ENCODE measurements at regions not wholly inside any gene's neighbourhood (a gene's known extent, or its start where the extent isn't known, plus 50 kb on each side); places are given as distances from the start of the nearest gene placed in this dataset.

DNA sequence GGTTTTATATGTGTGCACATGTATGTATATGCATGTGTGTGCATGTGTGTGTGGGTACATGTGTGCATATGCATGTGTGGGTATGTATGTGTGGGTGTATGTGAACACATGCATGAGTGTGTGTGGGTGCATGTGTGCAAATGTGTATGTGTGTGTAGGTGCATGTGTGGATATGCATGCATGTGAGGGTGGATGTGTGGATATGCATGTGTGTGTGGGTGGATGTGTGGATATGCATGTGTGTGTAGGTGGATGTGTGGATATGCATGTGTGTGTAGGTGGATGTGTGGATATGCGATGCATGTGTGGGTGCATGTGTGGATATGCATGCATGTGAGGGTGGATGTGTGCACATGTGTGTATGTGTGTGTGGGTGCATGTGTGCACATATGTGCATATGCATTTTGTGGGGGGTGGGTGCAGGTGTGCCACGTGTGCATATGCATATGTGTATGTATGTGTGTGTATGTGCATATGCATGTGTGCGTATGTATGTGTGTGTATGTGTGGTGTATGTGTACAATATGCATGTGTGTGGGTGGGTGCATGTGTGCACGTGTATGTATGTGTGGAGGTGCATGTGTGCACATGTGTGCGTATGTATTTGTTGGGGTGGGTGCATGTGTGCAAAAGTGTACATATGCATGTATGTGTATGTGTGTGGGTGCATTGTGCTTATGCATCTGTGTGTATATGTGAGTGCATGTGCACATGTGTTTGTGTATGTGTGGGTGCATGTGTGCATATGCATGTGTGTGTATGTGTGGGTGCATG, 144.2 kb downstream of the GAS1 start:
- H3K9me2 ChIP-seq (ENCODE audit: insufficient read depth, low read length) = no peaks in the 10 kb centered on the region
- no peak overlapping the region for H2AFZ ChIP-seq (ENCODE audit: low read depth, low read length)
- H3K27me3 ChIP-seq (ENCODE audit: insufficient read depth, low read depth, low read length) = no peaks in the 10 kb centered on the region
- no peaks in the 10 kb centered on the region for H3K36me3 ChIP-seq (ENCODE audit: insufficient read depth, low read length)
- no peaks in the 10 kb centered on the region for H3K79me2 ChIP-seq (replicated peaks; ENCODE audit: insufficient read depth, low read length)
- H4K20me1 ChIP-seq (ENCODE audit: insufficient read depth) = no peaks in the 10 kb centered on the region
- H3K4me2 ChIP-seq (ENCODE audit: low read length) = no peak overlapping the region
- no peak overlapping the region for H3K27ac ChIP-seq (ENCODE audit: low read length)
- H3F3A ChIP-seq (ENCODE audit: insufficient read depth, low read length, poor library complexity, severe bottlenecking) = no peaks in the 10 kb centered on the region
- H3K9me3 ChIP-seq (ENCODE audit: low read length) = no peaks in the 10 kb centered on the region
- TF ChIP-seq SMC3 (conservative IDR thresholded peaks at IDR 0.05; ENCODE audit: poor library complexity) (no peak), TAF1 (IDR thresholded peaks at IDR 0.05; ENCODE audit: low read depth) (no peak), MXI1 (conservative IDR thresholded peaks at IDR 0.05; ENCODE audit: poor library complexity, severe bottlenecking) (no peak), EZH2 (IDR thresholded peaks at IDR 0.05; ENCODE audit: borderline replicate concordance, insufficient read depth, low read length, poor library complexity, severe bottlenecking) (no peak), RAD21 (conservative IDR thresholded peaks at IDR 0.05) (no peak), EP300 (conservative IDR thresholded peaks at IDR 0.05; ENCODE audit: poor library complexity, severe bottlenecking) (no peak), POLR2AphosphoS5 (IDR thresholded peaks at IDR 0.05) (no peak)
- TF ChIP-seq, protein P1, sequence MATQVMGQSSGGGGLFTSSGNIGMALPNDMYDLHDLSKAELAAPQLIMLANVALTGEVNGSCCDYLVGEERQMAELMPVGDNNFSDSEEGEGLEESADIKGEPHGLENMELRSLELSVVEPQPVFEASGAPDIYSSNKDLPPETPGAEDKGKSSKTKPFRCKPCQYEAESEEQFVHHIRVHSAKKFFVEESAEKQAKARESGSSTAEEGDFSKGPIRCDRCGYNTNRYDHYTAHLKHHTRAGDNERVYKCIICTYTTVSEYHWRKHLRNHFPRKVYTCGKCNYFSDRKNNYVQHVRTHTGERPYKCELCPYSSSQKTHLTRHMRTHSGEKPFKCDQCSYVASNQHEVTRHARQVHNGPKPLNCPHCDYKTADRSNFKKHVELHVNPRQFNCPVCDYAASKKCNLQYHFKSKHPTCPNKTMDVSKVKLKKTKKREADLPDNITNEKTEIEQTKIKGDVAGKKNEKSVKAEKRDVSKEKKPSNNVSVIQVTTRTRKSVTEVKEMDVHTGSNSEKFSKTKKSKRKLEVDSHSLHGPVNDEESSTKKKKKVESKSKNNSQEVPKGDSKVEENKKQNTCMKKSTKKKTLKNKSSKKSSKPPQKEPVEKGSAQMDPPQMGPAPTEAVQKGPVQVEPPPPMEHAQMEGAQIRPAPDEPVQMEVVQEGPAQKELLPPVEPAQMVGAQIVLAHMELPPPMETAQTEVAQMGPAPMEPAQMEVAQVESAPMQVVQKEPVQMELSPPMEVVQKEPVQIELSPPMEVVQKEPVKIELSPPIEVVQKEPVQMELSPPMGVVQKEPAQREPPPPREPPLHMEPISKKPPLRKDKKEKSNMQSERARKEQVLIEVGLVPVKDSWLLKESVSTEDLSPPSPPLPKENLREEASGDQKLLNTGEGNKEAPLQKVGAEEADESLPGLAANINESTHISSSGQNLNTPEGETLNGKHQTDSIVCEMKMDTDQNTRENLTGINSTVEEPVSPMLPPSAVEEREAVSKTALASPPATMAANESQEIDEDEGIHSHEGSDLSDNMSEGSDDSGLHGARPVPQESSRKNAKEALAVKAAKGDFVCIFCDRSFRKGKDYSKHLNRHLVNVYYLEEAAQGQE (IDR thresholded peaks at IDR 0.05; ENCODE audit: borderline replicate concordance) = no peak
- TF ChIP-seq, protein P2, sequence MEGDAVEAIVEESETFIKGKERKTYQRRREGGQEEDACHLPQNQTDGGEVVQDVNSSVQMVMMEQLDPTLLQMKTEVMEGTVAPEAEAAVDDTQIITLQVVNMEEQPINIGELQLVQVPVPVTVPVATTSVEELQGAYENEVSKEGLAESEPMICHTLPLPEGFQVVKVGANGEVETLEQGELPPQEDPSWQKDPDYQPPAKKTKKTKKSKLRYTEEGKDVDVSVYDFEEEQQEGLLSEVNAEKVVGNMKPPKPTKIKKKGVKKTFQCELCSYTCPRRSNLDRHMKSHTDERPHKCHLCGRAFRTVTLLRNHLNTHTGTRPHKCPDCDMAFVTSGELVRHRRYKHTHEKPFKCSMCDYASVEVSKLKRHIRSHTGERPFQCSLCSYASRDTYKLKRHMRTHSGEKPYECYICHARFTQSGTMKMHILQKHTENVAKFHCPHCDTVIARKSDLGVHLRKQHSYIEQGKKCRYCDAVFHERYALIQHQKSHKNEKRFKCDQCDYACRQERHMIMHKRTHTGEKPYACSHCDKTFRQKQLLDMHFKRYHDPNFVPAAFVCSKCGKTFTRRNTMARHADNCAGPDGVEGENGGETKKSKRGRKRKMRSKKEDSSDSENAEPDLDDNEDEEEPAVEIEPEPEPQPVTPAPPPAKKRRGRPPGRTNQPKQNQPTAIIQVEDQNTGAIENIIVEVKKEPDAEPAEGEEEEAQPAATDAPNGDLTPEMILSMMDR (IDR thresholded peaks at IDR 0.05; ENCODE audit: poor library complexity, severe bottlenecking) = no peak
- H3K4me3 ChIP-seq (ENCODE audit: low read length) = no peak overlapping the region
- H3K9ac ChIP-seq (ENCODE audit: low read length) = no peak overlapping the region

DNA sequence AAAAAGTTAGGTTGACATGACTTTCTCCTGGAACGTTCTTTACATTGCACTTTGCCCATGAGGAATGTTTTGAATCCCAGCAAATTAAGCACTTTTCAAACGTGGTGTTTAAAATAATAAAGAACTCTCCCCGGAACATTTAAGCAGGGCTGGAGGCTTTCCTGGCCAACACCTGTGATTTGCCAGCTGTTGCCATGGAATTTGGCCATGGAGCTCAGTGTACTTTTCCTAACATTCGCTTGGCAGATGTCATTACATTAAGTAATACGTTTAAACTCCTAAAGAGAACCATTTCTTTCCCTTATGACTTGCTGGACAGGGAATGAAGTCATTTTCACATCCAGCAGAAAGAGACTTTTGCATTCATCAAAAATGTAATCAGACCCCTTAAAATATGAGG, 146.1 kb downstream of the GAS1 start:
- no peak overlapping the region for H3K4me3 ChIP-seq (ENCODE audit: low read length)
- H3K9ac ChIP-seq (ENCODE audit: low read length) = no peak overlapping the region
- H3F3A ChIP-seq (ENCODE audit: insufficient read depth, low read length, poor library complexity, severe bottlenecking) = no peaks in the 10 kb centered on the region
- no peak overlapping the region for H2AFZ ChIP-seq (ENCODE audit: low read depth, low read length)
- no peak for TF ChIP-seq SMC3 (conservative IDR thresholded peaks at IDR 0.05; ENCODE audit: poor library complexity)
- TF ChIP-seq, protein P2 (IDR thresholded peaks at IDR 0.05; ENCODE audit: poor library complexity, severe bottlenecking) = no peak
- no peak for TF ChIP-seq TAF1 (IDR thresholded peaks at IDR 0.05; ENCODE audit: low read depth)
- TF ChIP-seq, protein P1 (IDR thresholded peaks at IDR 0.05; ENCODE audit: borderline replicate concordance) = no peak
- no peaks in the 10 kb centered on the region for H3K79me2 ChIP-seq (replicated peaks; ENCODE audit: insufficient read depth, low read length)
- no peak overlapping the region for H3K27ac ChIP-seq (ENCODE audit: low read length)
- no peaks in the 10 kb centered on the region for H3K27me3 ChIP-seq (ENCODE audit: insufficient read depth, low read depth, low read length)
- H3K9me2 ChIP-seq (ENCODE audit: insufficient read depth, low read length) = no peaks in the 10 kb centered on the region
- H3K4me2 ChIP-seq (ENCODE audit: low read length) = no peak overlapping the region
- no peaks in the 10 kb centered on the region for H3K36me3 ChIP-seq (ENCODE audit: insufficient read depth, low read length)
- no peaks in the 10 kb centered on the region for H4K20me1 ChIP-seq (ENCODE audit: insufficient read depth)
- no peaks in the 10 kb centered on the region for H3K9me3 ChIP-seq (ENCODE audit: low read length)

Data from neural cell (in vitro differentiated cells).